T-helper 2 cell treated with Interferon-gamma antibody and Interleukin-4, amounts not matched to agents 5 μg/mL and 100 μg/mL, for 36 hours (primary cell): ENCODE measurements at regions not wholly inside any gene's neighbourhood (a gene's known extent, or its start where the extent isn't known, plus 50 kb on each side); places are given as distances from the start of the nearest gene placed in this dataset.
"Not testable (repeated sequence)": the region's sequence is repeated elsewhere in the genome, so short reads cannot be mapped to it uniquely, and the experiment has no call there.

ENCODE experiments used
- DNase-seq: peaks from one replicate; pipeline ENCODE4 v3.0.0; 2021; ENCODE audit warnings: low spot score
- H3K27ac Mint-ChIP-seq: one replicate; pipeline ENCODE4 v1.8.0; 2021; ENCODE audit warnings: mild to moderate bottlenecking, mixed read lengths
- H3K27me3 Mint-ChIP-seq: one replicate; pipeline ENCODE4 v1.8.0; 2021; ENCODE audit warnings: low read depth, mixed read lengths
- H3K36me3 Mint-ChIP-seq: one replicate; pipeline ENCODE4 v1.8.0; 2021; ENCODE audit warnings: low read depth, mixed read lengths
- H3K4me1 Mint-ChIP-seq: one replicate; pipeline ENCODE4 v1.8.0; 2021; ENCODE audit warnings: low read depth, mixed read lengths
- H3K4me3 Mint-ChIP-seq: one replicate; pipeline ENCODE4 v1.8.0; 2022; ENCODE audit warnings: mild to moderate bottlenecking, moderate library complexity, mixed read lengths
- H3K9me3 Mint-ChIP-seq: one replicate; pipeline ENCODE4 v1.8.0; 2021; ENCODE audit warnings: mixed read lengths

- DNase-seq: no peak
- H3K4me3 Mint-ChIP-seq: no peak overlapping the region
- H3K27ac Mint-ChIP-seq: no peak overlapping the region
- H3K9me3 Mint-ChIP-seq: no peaks in the 10 kb centered on the region
- H3K36me3 Mint-ChIP-seq: no peaks in the 10 kb centered on the region
- H3K4me1 Mint-ChIP-seq: no peaks in the 10 kb centered on the region
- no peaks in the 10 kb centered on the region for H3K27me3 Mint-ChIP-seq
Observed at GRCh38 chr7:114181280-114181679, 233.3 kb upstream of the FOXP2 start.

- DNase-seq: no peak
- Mint-ChIP-seq H3K4me3 (no peak overlapping the region), H3K27ac (no peak overlapping the region), H3K4me1 (no peaks in the 10 kb centered on the region), H3K36me3 (no peaks in the 10 kb centered on the region), H3K9me3 (no peaks in the 10 kb centered on the region), H3K27me3 (no peaks in the 10 kb centered on the region)
Observed at GRCh38 chr7:114180556-114181266, 233.9 kb upstream of the FOXP2 start.

GRCh38 chr7:114175125-114175524 lies 239.5 kb upstream of the FOXP2 start:
- Mint-ChIP-seq H3K4me1 (no peaks in the 10 kb centered on the region), H3K27ac (no peak overlapping the region), H3K27me3 (no peaks in the 10 kb centered on the region), H3K36me3 (no peaks in the 10 kb centered on the region), H3K4me3 (no peak overlapping the region), H3K9me3 (no peaks in the 10 kb centered on the region)
- DNase-seq: no peak

GRCh38 chr7:114173170-114173890 lies 241.3 kb upstream of the FOXP2 start:
- Mint-ChIP-seq H3K27me3 (no peaks in the 10 kb centered on the region), H3K9me3 (no peaks in the 10 kb centered on the region), H3K36me3 (no peaks in the 10 kb centered on the region), H3K27ac (no peak overlapping the region), H3K4me3 (no peak overlapping the region), H3K4me1 (no peaks in the 10 kb centered on the region)
- no peak for DNase-seq

- H3K9me3 Mint-ChIP-seq, DNase-seq, H3K36me3 Mint-ChIP-seq, H3K4me1 Mint-ChIP-seq, H3K27me3 Mint-ChIP-seq, H3K4me3 Mint-ChIP-seq, H3K27ac Mint-ChIP-seq: not testable (repeated sequence)
Observed at GRCh38 chr7:114169389-114169788, 245.2 kb upstream of the FOXP2 start.

GRCh38 chr7:114160925-114161324 lies 242.1 kb upstream of the PPP1R3A start:
- no peak overlapping the region for H3K27ac Mint-ChIP-seq
- H3K9me3 Mint-ChIP-seq: no peaks in the 10 kb centered on the region
- no peaks in the 10 kb centered on the region for H3K4me1 Mint-ChIP-seq
- H3K36me3 Mint-ChIP-seq: no peaks in the 10 kb centered on the region
- no peaks in the 10 kb centered on the region for H3K27me3 Mint-ChIP-seq
- DNase-seq: no peak
- no peak overlapping the region for H3K4me3 Mint-ChIP-seq

GRCh38 chr7:114158854-114159253 lies 240.0 kb upstream of the PPP1R3A start:
- Mint-ChIP-seq H3K4me3 (no peak overlapping the region), H3K9me3 (no peaks in the 10 kb centered on the region), H3K27ac (no peak overlapping the region), H3K4me1 (no peaks in the 10 kb centered on the region), H3K27me3 (no peaks in the 10 kb centered on the region), H3K36me3 (no peaks in the 10 kb centered on the region)
- DNase-seq: no peak

- Mint-ChIP-seq H3K27ac (no peak overlapping the region), H3K4me1 (no peaks in the 10 kb centered on the region), H3K4me3 (no peak overlapping the region), H3K36me3 (no peaks in the 10 kb centered on the region), H3K27me3 (no peaks in the 10 kb centered on the region), H3K9me3 (no peaks in the 10 kb centered on the region)
- no peak for DNase-seq
Observed at GRCh38 chr7:114158275-114158674, 239.5 kb upstream of the PPP1R3A start.

- Mint-ChIP-seq H3K9me3 (no peaks in the 10 kb centered on the region), H3K4me3 (no peak overlapping the region), H3K27me3 (no peaks in the 10 kb centered on the region), H3K27ac (no peak overlapping the region), H3K4me1 (peaks cover 4% of the 10 kb centered on the region), H3K36me3 (no peaks in the 10 kb centered on the region)
- DNase-seq: no peak
Observed at GRCh38 chr7:114156178-114156577, 237.4 kb upstream of the PPP1R3A start.

- Mint-ChIP-seq H3K4me1 (peaks cover 4% of the 10 kb centered on the region), H3K27me3 (no peaks in the 10 kb centered on the region), H3K9me3 (no peaks in the 10 kb centered on the region), H3K36me3 (no peaks in the 10 kb centered on the region), H3K4me3 (no peak overlapping the region), H3K27ac (no peak overlapping the region)
- DNase-seq: no peak
Observed at GRCh38 chr7:114155116-114156110, 236.6 kb upstream of the PPP1R3A start.

- Mint-ChIP-seq H3K9me3 (no peaks in the 10 kb centered on the region), H3K27me3 (no peaks in the 10 kb centered on the region), H3K36me3 (no peaks in the 10 kb centered on the region), H3K27ac (no peak overlapping the region), H3K4me1 (peaks cover 4% of the 10 kb centered on the region), H3K4me3 (no peak overlapping the region)
- DNase-seq: no peak
Observed at GRCh38 chr7:114153700-114154099, 234.9 kb upstream of the PPP1R3A start.

GRCh38 chr7:114152314-114152938 lies 233.6 kb upstream of the PPP1R3A start:
- H3K4me3 Mint-ChIP-seq: no peak overlapping the region
- H3K27me3 Mint-ChIP-seq: no peaks in the 10 kb centered on the region
- DNase-seq: no peak

GRCh38 chr7:114151777-114152176 lies 233.0 kb upstream of the PPP1R3A start:
- Mint-ChIP-seq H3K36me3 (no peaks in the 10 kb centered on the region), H3K27ac (no peak overlapping the region), H3K9me3 (no peaks in the 10 kb centered on the region), H3K4me3 (no peak overlapping the region), H3K4me1 (peaks cover 4% of the 10 kb centered on the region), H3K27me3 (no peaks in the 10 kb centered on the region)
- DNase-seq: no peak

More at GRCh38 chr7:114152314-114152938, 233.6 kb upstream of the PPP1R3A start:
- Mint-ChIP-seq H3K36me3 (no peaks in the 10 kb centered on the region), H3K4me1 (peaks cover 4% of the 10 kb centered on the region), H3K27ac (no peak overlapping the region), H3K9me3 (no peaks in the 10 kb centered on the region)
